ENCODE measurements at regions not wholly inside any gene's neighbourhood (a gene's known extent, or its start where the extent isn't known, plus 50 kb on each side); places are given as distances from the start of the nearest gene placed in this dataset.
A peak's percentile ranks its signal among the peaks of the same experiment; 100 is the strongest.

DNA sequence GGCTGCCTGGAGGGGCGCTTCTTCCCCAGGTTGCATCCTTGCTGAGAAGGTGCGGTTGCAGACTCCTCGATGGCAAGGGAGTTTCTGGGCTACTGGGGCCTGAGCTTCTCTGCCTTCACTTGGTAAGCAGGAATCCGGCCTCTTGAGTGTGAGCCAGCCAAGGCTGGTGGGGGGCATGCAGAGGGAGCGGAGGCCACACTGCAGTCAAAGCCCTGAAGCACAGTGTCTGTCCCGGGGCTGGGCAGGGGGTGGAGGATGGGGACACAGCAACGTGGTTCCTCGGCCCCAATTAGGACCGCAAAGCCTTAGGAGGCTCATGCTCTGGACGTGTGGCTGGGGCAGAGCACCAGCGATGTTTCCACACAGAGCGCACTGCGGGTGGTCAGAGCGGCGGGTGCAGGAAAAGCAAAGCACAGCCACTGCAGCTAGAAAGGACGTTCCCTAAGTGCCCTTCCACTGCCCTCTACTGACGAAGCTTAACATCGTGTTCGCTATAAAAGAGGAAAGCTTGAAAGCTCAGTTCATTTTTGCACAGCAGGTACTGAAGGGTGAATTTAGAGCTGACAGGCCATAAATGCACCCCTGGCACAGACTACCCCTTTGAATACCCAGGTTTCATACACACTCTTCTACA lies 60.7 kb upstream of the COG2 start:
- TF ChIP-seq, protein P1, sequence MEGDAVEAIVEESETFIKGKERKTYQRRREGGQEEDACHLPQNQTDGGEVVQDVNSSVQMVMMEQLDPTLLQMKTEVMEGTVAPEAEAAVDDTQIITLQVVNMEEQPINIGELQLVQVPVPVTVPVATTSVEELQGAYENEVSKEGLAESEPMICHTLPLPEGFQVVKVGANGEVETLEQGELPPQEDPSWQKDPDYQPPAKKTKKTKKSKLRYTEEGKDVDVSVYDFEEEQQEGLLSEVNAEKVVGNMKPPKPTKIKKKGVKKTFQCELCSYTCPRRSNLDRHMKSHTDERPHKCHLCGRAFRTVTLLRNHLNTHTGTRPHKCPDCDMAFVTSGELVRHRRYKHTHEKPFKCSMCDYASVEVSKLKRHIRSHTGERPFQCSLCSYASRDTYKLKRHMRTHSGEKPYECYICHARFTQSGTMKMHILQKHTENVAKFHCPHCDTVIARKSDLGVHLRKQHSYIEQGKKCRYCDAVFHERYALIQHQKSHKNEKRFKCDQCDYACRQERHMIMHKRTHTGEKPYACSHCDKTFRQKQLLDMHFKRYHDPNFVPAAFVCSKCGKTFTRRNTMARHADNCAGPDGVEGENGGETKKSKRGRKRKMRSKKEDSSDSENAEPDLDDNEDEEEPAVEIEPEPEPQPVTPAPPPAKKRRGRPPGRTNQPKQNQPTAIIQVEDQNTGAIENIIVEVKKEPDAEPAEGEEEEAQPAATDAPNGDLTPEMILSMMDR (IDR thresholded peaks at IDR 0.05; ENCODE audit: low read depth, low read length), result peak; percentile 31
- no peak for TF ChIP-seq EZH2phosphoT487 (IDR thresholded peaks at IDR 0.05; ENCODE audit: low read depth)

All from OCI-LY3 (cell line).